Stimulated activated naive CD4-positive, alpha-beta T cell treated with Interleukin-2 at 50 U/mL for 16 hours (primary cell): ENCODE measurements at regions not wholly inside any gene's neighbourhood (a gene's known extent, or its start where the extent isn't known, plus 50 kb on each side); places are given as distances from the start of the nearest gene placed in this dataset.

Experiments
- DNase-seq: peaks from one replicate; lab custom pipeline; 2025; lab: John Stamatoyannopoulos, UW

DNA sequence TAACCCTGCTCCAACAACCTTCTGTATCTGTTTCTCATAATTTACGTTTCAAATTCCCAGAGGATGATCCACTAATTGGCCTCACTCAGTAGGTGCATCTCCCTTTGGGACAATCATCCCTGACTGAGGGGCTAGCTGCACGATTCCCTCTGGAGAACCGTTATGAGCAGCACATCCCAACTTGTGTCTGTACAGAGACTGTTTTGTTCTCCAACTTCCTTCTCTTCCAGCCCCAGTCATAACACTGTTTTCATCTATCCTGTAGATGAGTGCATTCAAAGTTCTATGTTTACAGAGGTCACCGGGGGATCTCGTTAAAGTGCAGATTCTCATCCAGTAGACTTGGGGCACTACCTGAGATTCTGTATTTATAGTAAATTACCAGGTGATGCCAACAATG lies 187.2 kb downstream of the REEP3 start:
- no peak for DNase-seq

- no peak for DNase-seq
These were observed 189.5 kb downstream of the REEP3 start for GRCh38 chr10:63710703-63711102.

GRCh38 chr10:63711361-63711760 lies 190.2 kb downstream of the REEP3 start:
- no peak for DNase-seq

GRCh38 chr10:63711867-63712716 lies 190.9 kb downstream of the REEP3 start:
- DNase-seq, result no peak

GRCh38 chr10:63712717-63713115 lies 191.5 kb downstream of the REEP3 start:
- no peak for DNase-seq

GRCh38 chr10:63713191-63714144 lies 192.3 kb downstream of the REEP3 start:
- DNase-seq, result no peak

DNA sequence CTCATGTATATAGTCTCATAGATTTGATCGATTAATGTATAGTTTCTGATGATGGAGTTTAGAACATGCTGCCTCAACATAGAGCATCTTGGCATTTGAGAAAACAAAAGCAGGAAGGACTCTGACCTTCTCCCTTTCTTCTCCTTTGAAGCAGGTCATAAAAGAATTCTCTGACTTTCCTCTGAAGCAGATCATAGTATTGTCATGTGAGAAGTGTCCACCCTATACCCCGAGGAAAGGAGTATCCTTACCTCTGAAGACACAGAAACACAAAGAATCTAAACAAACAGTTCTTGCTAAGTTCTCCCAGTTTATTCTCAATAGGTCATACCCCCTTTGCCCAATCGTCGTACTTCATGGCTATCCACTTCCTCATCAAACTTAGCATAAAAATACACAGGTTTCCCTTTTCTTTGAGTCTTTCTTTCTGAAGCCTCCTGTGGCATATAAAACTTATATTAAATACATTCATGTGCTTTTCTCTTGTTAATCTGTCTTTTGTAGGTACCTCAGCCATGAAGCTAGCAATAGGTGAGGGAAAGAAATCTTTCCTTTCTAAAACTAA lies 194.9 kb downstream of the REEP3 start:
- DNase-seq, result no peak

GRCh38 chr10:63717027-63717715 lies 196.0 kb downstream of the REEP3 start:
- DNase-seq, result no peak

DNA sequence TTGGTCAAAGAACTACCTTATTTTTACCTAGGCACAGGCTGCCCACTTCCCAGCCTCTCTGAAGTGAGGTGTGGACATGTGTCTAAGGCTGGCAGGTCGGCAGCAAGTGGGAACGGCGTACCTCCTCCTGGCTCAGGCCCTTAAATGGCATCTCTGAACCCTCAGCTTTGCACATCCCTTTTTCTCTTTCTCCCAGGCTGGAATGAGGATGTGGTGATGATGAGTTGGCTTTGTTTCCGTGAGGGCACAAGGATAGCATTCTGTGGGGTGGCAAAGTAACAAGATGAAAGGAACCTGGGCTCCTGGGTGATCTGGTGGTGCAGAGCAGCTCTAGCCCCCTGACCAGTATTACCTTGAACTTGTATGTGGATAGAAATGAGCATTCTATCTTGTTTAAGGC lies 196.8 kb downstream of the REEP3 start:
- no peak for DNase-seq

GRCh38 chr10:63718421-63718820 lies 197.2 kb downstream of the REEP3 start:
- no peak for DNase-seq

GRCh38 chr10:63719226-63719856 lies 198.1 kb downstream of the REEP3 start:
- DNase-seq, result no peak

DNA sequence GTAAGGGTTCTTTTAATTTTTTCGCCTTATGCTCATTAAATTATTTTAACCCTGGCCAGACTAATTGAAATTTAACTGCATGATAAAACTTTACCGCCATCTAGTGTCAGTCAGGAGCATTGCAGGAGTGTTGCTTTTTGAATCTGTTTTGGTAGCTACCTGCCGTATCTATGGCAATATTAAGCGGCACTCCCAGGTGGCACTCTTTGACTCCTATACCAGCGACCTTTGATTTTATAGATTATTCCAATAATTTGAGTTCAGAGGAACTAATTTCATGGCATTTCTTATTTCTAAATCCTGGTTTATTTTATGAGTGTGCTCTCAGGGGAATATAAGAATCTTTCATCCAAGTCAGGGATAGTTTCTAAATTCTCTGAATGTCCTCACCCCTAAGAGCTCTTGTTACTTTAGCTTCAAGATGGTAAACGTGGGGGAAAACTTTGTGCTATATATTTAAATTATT lies 198.9 kb downstream of the REEP3 start:
- peak; percentile 15 for DNase-seq

DNA sequence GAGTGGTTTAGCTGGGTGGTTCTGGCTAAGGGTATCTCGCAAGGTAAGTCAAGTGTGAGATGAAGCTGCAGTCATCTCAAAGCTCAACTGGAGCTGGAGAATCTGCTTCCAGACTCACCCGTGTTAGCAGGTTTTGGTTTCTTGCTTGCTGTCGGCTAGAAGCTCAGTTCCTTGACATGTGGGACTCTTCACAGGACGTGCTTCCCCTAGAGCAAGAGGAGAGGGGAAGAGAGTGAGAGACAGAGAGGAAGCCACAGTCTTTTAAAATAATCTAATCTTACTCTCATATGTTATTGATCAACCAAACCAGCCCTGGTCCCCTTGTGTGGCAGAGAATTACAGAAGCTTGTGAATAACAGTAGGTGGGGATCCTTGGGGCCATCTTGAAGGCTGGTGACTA lies 199.5 kb downstream of the REEP3 start:
- no peak for DNase-seq

GRCh38 chr10:63722537-63722936 lies 201.3 kb downstream of the REEP3 start:
- no peak for DNase-seq

DNA sequence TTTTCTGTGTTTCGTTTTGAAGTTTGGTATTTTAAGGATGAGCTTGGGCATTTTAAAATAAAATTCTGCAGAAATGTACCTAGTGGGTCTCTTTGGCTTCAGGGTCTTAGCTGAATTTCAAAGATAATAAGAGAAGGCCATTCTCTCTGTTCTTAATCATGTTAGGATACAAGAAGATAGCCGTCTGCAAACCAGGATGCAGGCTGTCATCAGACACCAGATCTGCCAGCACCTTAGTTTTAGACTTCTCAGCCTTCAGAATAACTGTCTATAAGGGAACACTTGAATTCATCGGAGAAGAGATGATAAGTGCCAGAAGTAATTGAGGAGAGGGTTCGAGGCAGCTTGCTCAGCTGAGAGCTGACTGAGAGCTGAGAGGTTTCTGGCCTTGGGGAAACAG lies 202.1 kb downstream of the REEP3 start:
- no peak for DNase-seq

DNA sequence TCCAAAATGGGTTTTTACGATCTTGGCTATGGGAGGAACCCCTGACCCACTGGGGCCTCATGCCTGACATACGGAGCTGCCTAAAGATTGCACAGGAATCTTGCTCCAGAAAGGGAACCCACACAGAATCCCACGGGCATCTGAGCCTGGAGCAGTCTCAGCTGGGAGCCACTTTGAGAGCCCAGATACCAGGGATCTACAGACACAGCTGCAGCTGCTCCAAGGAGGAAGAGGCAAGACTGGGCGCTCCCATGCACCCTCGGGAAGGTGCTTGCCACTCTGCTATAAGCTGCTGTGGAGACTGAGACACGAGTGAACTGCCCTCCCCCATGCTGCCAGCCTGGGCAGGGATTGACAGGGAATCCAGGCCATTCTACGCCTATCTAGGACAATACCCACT lies 202.5 kb downstream of the REEP3 start:
- no peak for DNase-seq

GRCh38 chr10:63724922-63725321 lies 203.7 kb downstream of the REEP3 start:
- no peak for DNase-seq

GRCh38 chr10:63726867-63727266 lies 205.7 kb downstream of the REEP3 start:
- DNase-seq, result no peak

DNA sequence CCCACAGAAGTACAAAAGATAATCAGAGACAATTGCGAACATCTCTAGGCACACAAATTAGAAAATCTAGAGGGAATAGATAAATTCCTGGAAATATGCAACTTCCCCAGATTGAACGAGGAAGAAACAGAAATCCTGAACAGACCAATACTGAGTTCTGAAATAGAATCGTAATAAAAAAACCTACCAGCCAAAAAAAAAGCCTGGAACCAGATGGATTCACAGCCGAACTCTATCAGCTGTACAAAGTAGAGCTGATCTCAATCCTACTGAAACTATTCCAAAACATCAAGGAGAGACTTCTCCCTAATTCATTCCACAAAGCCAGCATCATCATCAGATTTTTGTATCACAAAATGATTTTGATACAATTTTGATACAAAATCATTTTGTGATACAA lies 206.4 kb downstream of the REEP3 start:
- DNase-seq, result no peak

DNA sequence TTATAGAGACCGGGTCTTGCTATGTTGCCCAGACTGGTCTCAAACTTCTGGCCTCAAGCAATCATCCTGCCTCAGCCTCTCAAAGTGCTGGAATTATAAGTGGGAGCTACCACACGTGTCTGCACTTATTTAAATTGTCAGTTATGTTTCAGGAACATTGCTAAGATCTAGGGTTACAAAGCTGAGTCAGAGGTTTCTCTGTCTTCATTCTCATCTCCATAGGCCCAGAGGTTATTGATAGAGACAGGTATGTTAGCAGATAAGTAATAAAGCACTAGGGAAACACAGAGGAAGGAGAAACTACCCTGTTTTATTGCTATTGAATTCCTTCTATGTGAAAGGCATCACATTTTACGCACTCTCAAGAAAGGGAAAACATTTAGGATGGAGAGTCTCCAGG lies 214.1 kb downstream of the REEP3 start:
- no peak for DNase-seq

DNA sequence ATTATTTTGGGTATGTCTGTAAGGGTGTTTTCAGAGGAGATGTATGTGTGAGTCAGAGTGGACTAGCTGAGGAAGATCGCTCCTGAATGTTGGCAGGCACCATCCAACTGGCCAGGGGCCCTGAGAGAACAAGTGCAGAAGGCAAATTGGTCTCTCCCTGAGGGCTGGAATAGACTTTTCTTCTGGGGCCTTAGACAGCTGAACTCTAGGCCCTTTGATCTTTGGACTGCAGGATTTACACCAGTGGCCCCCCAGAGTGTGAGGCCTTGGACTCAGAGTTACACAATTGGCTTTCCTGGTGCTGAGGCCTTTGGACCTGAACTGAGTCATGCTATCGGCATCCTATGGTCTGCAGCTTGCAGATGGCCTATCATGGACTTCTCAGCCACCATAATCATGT lies 217.2 kb downstream of the REEP3 start:
- DNase-seq, result no peak
